Psoas muscle (tissue), 7 donors: ENCODE measurements at regions not wholly inside any gene's neighbourhood (a gene's known extent, or its start where the extent isn't known, plus 50 kb on each side); places are given as distances from the start of the nearest gene placed in this dataset.
"Not testable (repeated sequence)": the region's sequence is repeated elsewhere in the genome, so short reads cannot be mapped to it uniquely, and the experiment has no call there.

Source experiments
- ATAC-seq, 4 donors: fragments of 200-7000 bp; cut with Tn5 transposase; one replicate each; pipeline ENCODE4 v1.9.1; 2020; ENCODE audit warnings: moderate library complexity in 3 of 4, mild to moderate bottlenecking in 2 of 4
- DNase-seq, 2 donors: peaks; one replicate each; pipeline ENCODE4 v3.0.0-alpha.2; 2020
- H3K27ac ChIP-seq: fragments of 200-600 bp; one replicate; pipeline ENCODE4 v1.8.0; 2022
- H3K27me3 ChIP-seq, 3 donors: fragments of 200-600 bp in 1 of 3; one replicate each; pipeline versions ENCODE4 v1.6.1 to v1.8.0; 2013 to 2022; ENCODE audit warnings: low read length in 2 of 3, mild to moderate bottlenecking in 2 of 3, moderate library complexity in 1 of 3; ENCODE audit not compliant: insufficient read depth in 3 of 3
- H3K36me3 ChIP-seq, 2 donors: fragments of 200-600 bp in 1 of 2; one replicate each; pipeline versions ENCODE4 v1.6.1 to v1.8.0; 2013 to 2022; ENCODE audit warnings: low read depth in 1 of 2, mild to moderate bottlenecking in 1 of 2, moderate library complexity in 1 of 2; ENCODE audit not compliant: insufficient read depth in 1 of 2
- H3K4me1 ChIP-seq: fragments of 200-600 bp; one replicate; pipeline ENCODE4 v1.8.0; 2022
- H3K4me3 ChIP-seq: fragments of 200-600 bp; one replicate; pipeline ENCODE4 v1.8.0; 2022; ENCODE audit warnings: mild to moderate bottlenecking
- H3K9me3 ChIP-seq: fragments of 200-600 bp; one replicate; pipeline ENCODE4 v1.8.0; 2022
- CTCF ChIP-seq: fragments of 200-600 bp; IDR thresholded peaks from one replicate; pipeline ENCODE4 v1.8.0; 2022; ENCODE audit warnings: antibody characterized with exemption
- WGBS, 3 donors: extraction: QIAGEN DNeasy Blood & Tissue Kit; methylation state at CpG; one replicate each; pipeline versions ENCODE4 v1.1.6 to v1.1.7; 2013; 5-methylcytosine and 5-hydroxymethylcytosine counted together
- intact Hi-C, 2 donors: fragments of 100-400 bp; cut with DNase I; formaldehyde crosslinking; loops; one replicate each; pipeline versions ENCODE4 v1.11.0 to v1.14.2; 2022
- donor health status: healthy with polysubstance abuse.
- donor health status: DM: no; HTN: no; CAD: no; lungs with moderate emphysema.
- donor health status: Bipolar disorder and iron deficiency.
- donor health status: healthy.
- donor health status: DM: yes; HTN: yes; CAD: no.
- donor health status: DM: no; HTN: no; CAD: no.
- donor health status: DM: yes; HTN: yes; CAD: no.

- WGBS, 3 donors: 57 to 68% (median 59%) methylated on average over 7 of the region's 7 CpGs
- Histone ChIP-seq H3K4me1 (no peaks in the 10 kb centered on the region), H3K27ac (no peak overlapping the region), H3K9me3 (no peaks in the 10 kb centered on the region), H3K4me3 (no peak overlapping the region), H3K27me3 (peaks cover 0 to 12% (median 2%) of the 10 kb centered on the region in 3 donors), H3K36me3 (no peaks in the 10 kb centered on the region)
- intact Hi-C loops: no loop called here
- no peak for TF ChIP-seq CTCF
- no peak for DNase-seq
- ATAC-seq: no peak
Observed at GRCh38 chr7:148505645-148506375, 84.8 kb upstream of the C7orf33 start.

- H3K27ac ChIP-seq, intact Hi-C loops, ATAC-seq, DNase-seq, H3K27me3 ChIP-seq, H3K9me3 ChIP-seq, H3K4me3 ChIP-seq, H3K4me1 ChIP-seq, H3K36me3 ChIP-seq: not testable (repeated sequence)
- 75 to 87% (median 81%) methylated on average over 7 of the region's 7 CpGs for WGBS, 3 donors
Observed at GRCh38 chr7:148507064-148507573, 83.4 kb upstream of the C7orf33 start.

- no peaks in the 10 kb centered on the region for H3K36me3 ChIP-seq
- H3K4me1 ChIP-seq: no peaks in the 10 kb centered on the region
- no peak overlapping the region for H3K27ac ChIP-seq
- H3K27me3 ChIP-seq: peaks cover 0 to under 1% (median 0%) of the 10 kb centered on the region in 3 donors
- no peak for ATAC-seq
- H3K4me3 ChIP-seq: no peak overlapping the region
- 88 to 95% (median 90%) methylated on average over 7 of the region's 7 CpGs for WGBS, 3 donors
- DNase-seq: no peak
- no peaks in the 10 kb centered on the region for H3K9me3 ChIP-seq
- TF ChIP-seq CTCF: no peak
- intact Hi-C loops: no loop called here
Observed at GRCh38 chr7:148507787-148508186, 82.8 kb upstream of the C7orf33 start.

GRCh38 chr7:148514236-148514635, 76.3 kb upstream of the C7orf33 start:
- peaks cover 0 to 4% (median 0%) of the 10 kb centered on the region in 3 donors for H3K27me3 ChIP-seq
- no peak overlapping the region for H3K27ac ChIP-seq
- H3K4me1 ChIP-seq: no peaks in the 10 kb centered on the region
- no peaks in the 10 kb centered on the region for H3K36me3 ChIP-seq
- TF ChIP-seq CTCF: no peak
- WGBS, 3 donors: 76 to 82% (median 77%) methylated on average over 4 of the region's 4 CpGs
- no peaks in the 10 kb centered on the region for H3K9me3 ChIP-seq
- DNase-seq (no peak), ATAC-seq (no peak)
- intact Hi-C loops: no loop called here
- H3K4me3 ChIP-seq: no peak overlapping the region

GRCh38 chr7:148515237-148515636, 75.3 kb upstream of the C7orf33 start:
- intact Hi-C loops: no loop called here
- DNase-seq (no peak), ATAC-seq (no peak)
- Histone ChIP-seq H3K4me1 (no peaks in the 10 kb centered on the region), H3K27me3 (peaks cover 0 to 4% (median 4%) of the 10 kb centered on the region in 3 donors), H3K36me3 (no peaks in the 10 kb centered on the region), H3K4me3 (no peak overlapping the region), H3K9me3 (no peaks in the 10 kb centered on the region), H3K27ac (no peak overlapping the region)
- TF ChIP-seq CTCF: no peak
- 87 to 90% (median 88%) methylated on average over 3 of the region's 3 CpGs for WGBS, 3 donors
